Hepatic stellate cell (primary cell): ENCODE measurements at regions not wholly inside any gene's neighbourhood (a gene's known extent, or its start where the extent isn't known, plus 50 kb on each side); places are given as distances from the start of the nearest gene placed in this dataset.

Experiments
- DNase-seq: peaks from one replicate; pipeline ENCODE4 v3.0.0; 2011; ENCODE audit warnings: low spot score

DNA sequence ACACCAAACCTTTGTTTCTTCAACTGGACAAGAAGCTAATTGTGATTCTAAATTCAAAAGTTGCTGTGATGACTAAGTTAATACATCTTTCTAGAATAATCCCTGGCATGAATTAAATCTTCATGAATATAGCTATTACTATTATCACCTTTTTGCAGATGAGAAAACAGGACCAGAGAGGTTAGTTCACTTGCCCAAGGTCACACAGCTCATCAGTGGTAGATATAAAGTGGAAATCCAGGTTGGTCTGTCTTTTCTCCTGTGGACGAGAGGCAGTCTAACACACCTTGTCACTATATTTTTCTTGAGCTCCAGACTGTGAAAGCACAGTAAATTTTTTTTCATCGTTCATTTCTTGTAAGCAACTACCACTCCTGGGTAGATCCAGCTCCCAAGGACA, 247.6 kb upstream of the LRTM1 start:
- DNase-seq: no peak

DNA sequence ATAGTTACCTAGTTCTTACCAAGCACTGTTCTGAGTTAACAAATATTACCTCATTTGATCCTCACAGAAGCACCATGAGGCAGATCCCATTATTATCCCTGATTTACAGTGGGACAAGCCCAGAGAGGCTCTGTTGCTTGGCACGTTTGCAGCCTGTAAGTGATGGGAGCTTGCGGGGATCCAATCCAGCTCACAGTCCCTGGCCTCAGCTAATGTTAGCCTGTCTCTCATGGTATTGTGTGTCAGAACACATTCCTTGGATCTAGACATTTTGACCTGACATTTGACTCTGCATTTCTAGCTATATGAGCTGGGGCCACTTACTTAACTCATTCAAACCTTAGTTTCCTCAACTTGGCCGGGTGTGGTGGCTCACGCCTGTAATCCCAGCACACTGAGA, 246.9 kb upstream of the LRTM1 start:
- no peak for DNase-seq

DNA sequence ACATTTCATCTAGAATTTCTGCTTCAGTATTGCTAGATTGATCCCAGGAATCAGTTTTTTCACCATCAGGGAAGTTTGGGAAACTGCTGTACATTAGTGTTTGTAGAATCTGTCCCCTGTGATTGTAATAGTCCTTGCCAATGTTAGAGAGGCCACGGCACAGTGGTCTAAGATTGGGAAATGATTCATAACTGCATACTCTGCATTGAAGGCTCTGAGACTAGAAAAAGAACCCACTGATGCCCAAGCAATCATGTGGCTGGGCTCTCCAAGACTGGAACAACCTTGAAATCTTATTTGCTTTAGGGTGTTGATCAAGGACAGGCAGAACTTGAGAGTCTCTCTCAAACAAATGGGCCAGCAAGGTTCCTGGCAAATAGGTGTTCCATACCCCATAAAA, 245.6 kb upstream of the LRTM1 start:
- no peak for DNase-seq

DNA sequence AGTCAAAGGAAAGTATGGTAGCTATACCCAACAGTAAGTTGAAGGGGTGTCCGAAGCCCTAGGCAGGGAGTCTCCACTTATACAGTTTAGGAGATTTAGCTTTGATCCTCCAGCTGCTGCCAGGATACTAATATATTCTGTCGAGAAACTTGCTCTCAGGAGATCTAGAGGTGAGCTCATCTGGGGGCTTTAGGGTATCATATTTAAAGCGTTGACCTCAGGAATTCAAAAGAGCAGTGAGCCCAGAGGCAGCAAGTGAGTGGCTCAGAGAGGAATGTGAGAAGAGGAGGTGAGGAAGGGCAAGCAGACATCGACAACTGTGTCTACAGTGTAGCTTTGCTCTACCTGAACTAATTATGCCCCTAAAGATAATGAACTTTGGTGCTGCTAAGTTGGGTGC, 245.1 kb upstream of the LRTM1 start:
- DNase-seq: no peak

DNA sequence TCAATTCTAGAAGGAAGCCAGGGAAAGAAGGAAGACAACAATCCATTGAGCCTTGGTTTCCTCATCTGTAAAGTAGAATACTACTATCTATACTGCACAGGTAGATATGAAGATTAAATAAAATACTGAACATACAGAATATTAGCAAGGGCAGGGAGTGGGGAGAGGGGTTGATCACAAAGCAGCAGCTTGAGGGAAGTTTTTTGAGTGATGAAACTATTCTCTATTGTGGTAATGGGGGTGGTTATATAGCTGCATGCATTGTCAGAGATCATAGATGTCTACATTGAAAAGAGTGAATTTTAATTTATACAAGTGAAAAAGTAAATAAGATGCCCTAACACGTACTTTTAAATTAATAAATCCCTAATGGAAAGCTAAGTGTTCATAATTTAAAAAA, 242.6 kb upstream of the LRTM1 start:
- DNase-seq: no peak

DNA sequence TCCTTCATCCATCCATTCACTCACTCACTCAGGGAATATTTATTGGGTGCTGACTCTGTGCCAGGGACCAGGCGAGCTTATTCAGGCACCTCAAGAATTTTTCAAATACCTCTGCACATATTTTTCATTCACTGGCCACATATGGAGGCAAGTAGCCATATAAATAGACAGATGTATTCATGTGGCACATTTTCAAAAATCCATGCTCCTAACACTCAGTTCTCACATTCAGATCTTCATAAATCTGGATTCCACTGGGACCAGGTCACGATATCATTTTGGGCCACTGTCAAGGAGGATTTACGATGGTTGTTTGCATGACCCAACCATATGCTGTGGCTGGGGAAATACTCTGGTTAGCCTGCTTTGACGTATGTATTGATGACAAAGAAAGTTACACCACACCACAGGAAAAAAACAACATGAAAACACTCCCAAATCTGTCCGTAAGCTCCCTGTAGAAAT, 241.8 kb upstream of the LRTM1 start:
- no peak for DNase-seq

DNA sequence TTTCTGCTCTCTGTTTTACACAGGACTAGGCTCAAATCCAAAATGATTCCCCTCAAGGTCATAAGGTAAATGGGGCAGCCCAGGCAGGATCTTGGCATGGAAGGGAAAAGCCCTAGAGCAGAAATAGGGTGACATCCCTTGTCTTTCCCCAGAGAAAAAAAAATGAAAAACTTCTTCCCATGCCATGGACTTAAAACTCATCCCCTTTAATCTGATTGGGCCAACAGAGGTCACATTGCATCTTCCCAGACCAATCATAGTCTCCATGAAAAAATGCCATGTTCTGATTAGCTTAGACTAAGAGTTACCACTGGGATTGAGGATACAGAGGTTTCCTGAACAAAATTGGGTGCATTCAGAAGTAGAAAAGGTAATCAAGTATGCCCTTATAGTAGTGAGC, 241.3 kb upstream of the LRTM1 start:
- DNase-seq: no peak

DNA sequence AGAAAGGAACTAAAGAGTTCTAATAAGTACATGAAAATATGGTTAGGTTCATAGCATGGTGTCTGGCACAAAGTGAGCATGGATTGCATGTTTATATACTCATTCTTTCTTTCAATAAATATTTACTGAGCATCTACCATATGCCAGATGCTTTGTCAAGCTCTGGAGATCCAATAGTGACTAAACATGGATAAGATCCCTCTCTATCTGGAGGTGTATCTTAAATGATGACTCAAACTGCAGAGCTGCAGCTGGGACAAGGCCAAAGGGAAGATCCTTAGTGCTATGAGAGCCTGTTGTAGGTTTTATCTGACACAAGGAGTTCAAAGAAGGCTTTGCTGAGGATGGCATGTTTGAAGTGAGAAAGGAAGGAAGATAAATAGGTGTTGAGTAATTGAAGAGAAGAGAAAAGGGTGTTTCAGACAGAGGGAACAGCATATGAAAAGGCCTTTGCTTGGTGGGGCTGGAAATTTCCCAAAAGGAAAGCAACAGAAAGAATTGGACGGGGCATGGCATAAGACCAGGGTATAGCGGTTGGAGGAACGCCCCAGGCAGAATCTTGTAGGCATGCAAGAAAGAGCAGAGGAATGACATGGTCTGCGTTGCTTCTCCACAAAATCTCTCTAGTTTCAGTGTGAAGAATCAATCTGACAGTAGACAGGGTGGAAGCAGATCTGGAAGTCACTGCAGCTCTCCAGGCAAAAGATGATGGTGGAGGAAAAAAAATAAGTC, 239.9 kb upstream of the LRTM1 start:
- DNase-seq: no peak

DNA sequence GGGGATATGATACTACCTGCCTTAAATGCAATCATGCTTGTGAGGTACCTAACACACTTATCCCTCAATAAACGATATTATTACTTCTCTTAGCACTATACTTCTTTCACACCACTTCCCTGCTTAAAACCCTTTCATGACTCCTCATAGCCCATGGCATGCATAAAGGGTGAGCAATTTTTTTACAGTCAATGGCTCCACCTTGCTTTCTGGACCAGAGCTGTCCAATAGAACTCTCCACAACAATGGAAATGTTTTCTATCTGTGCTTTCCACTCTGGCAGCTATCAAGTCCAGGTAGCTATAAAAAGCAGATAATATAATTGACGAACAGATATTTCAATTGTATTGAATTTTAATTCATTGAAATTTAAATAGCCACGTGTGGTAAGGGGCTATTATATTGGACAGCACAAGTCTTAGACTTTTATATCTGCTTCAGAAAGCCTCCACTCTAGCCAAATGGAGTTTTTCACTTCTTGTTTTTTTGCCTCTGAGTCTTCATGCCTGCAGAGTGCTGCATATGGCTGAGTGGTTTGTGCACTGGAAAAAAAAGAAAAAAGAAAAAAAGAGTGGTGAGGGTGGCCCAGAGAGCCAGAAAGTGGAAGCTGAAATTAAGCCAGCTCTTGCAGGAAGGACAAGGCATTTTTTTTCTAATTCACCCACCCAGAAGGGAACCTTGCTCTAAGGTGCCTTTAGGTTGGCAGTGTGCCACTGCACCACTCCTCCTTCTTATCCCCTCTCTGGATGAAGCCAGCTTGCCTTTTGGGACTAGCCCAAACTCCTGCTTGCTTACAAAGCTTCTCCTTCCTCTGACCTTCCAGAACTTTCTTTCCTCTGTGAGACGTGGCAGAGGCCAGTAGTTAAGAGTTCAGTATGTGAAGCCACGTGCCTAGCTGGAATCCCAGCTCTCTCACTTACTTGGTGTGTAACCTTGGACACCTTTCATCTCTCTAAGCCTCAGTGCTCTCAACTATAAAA, 239.0 kb upstream of the LRTM1 start:
- no peak for DNase-seq

DNA sequence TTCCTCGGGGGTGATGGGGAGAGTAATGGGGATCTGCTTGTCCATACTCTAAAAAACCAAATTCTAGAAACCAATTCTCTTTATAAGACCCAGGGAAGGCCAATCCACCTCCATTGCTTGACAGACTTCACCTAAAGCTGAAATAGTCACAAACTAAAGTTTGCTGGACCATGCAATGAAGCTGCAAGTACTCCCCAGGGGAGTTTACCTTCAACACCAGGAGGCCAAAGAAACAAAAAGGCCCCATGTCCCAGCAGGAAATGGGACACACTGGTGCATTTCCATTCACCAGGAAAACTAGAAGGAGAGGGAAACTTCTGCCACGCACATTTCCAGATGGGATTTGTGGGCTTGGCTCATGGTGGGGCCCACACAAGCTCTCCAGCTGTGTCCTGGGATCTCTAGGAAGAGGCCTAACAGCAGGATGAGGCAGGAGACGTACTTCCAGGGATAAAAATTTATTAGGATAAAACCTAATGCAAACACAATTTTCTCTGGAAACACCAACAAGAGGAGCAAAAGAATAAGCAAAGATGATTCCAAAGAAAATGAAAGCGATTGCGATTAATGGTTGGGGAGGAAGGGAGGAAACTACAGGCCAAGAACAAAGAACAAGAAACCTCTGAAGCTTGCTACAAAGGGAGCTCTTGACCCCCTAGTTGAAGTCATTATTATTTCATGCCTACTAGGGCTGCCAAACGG, 238.0 kb upstream of the LRTM1 start:
- no peak for DNase-seq

DNA sequence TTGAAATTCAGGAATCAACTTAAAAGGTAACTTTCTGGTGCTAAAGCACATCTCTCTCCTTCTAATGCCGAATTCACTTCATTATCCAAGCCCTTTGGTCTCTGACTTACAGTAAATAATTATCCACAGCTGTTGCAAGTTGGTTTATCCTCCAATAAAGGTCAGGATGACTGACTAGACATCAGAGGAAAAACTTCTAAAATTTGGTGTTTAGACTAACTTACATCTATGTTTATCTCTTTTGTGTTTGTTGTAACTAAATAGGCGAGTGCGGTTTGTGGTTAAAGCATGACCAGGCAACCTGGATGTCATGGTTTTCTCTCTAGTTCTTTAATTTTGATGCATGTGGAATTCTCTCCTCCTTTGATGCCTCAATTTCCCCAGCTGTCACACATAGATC, 237.4 kb upstream of the LRTM1 start:
- no peak for DNase-seq

DNA sequence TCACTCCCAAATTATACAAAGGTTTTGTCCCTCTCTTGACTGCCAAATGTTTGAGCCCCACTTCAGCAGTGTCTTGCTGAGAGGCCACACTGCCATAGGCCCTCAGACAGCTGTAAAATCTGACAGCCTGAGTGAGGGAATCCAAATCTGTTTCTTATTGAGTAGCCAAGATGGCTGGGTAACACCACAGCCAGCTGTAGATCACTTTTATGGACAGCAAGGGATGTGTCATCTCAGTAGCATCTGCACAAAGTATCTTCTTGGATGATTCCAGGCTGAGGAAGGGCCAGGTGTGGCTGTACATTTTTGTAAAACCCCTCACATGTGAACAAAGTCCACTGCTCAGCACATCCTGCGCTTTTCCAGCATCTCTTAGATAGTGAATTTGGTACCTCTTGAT, 237.0 kb upstream of the LRTM1 start:
- DNase-seq: no peak

DNA sequence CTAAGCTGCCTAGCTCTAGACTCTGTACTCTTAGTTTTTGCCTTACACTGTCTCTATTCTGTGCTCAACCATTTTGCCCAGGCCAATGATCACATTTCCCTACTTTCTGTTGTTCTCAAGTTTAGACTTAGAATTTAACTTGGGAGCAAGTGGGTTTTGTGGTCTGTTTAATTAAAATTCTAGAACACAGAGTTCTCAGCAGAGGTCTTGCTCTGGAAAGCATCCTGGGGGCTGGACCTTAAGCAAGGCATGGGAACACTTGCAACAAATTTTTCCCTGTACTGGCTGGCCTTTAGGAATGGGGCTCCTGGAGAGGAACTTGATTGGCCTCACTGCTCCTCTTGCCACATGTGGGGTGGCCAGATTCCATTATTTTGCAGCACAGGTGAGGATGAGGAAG, 236.3 kb upstream of the LRTM1 start:
- no peak for DNase-seq

DNA sequence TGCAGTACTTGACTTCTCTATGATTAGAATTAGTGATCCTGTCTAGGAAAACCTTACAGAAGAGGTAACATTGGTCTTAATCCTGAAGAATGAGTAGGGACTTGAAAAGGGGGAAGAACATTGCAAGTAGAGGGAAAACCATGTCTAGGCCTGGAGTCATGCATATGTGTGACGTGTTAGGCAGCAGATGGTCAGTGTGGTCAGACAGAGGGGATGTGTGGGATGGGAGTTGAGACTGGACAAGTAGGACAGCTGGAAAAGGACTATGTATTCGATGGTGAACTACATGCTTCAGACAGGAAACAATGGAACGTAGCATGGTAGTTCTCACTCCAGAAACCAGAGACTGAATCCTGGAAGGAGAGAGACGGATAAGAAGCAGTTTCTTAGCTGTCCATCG, 235.6 kb upstream of the LRTM1 start:
- no peak for DNase-seq

DNA sequence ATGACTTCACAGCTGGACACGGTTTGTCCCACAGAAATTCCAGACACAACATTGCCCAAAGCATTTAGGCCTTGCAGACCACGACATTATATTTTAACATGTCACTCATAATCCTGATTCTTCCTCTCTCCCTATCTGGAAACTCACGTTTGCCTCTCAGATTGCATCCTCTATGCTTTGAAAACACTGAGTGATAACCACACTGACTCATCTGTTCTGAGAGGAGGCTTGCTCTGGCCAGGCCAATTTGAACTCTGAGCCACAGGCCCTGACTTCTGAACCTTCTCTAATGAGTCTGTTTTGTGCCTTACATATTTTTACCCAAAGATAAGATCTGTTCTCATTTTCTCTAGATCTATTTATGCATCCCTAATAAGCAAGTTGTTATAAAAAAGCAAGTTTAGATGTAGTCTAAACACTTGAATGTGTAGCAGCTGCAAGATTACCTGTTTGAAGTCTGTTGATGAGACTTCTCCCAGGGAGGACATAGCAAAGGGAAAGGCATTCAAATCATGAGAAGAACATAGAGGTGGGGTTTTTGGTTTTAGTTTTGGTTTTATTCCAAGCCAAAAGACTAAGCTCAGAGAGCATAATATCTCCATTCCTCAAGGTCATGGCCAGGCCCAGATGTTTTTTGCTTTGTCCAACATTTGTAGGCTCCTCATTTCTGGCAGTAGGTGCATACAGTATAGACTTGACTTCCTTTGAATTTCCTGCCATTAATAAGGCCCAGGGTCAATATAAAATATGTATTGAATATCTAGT, 234.4 kb upstream of the LRTM1 start:
- DNase-seq: no peak

DNA sequence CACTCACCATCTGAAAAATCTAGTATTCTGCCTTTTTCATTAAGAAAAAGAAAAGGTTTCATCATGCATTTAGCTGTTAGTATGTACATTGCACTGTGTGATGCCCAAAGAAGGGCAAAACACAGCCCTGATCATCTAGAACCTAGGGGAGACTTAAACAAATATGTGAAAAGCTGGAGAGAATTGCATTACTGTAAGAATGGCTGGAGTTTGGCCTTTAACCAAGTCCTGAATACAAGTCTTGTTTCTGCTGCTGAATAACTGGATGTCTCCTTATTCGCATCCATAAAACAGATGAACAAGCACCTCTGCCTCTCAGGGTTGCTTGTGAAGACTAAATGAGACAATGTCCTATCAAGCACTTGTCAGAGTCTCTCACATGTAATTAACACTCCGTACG, 233.4 kb upstream of the LRTM1 start:
- DNase-seq: no peak

DNA sequence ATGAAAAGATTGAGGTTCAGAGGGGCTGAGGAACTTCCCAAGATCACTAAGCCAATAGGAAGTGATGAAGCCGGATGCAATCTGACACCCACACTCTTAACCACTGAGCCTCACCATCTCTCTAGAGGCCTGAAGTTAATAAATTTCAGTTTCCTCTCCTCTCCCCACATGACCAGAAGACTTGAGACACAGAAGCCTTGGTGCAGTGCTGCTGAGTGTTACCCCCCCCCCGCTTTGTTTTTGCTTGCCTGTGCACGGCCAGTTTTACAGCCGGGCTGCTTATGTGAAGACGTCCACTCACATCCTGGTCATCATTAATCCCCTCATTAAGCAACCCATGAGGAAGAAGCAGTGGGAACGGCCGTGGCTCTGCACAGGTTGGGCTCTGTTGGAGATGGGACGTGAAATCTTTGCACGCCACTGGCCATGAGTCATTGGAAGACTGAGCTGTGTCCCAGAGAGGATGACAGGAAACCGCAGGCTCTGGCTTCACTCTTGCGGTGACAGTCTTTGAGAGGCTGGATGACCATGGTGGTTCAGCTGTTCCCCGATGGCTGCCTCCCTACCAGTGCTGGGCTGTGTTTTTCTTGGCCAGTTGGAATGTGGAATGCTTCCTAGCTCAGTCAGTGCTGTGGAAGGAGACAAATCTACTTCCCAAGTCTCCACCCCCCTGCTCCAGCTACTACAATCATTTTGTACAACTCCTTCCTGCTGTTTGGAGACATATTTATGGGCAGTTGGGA, 232.6 kb upstream of the LRTM1 start:
- DNase-seq: peak; percentile 63

DNA sequence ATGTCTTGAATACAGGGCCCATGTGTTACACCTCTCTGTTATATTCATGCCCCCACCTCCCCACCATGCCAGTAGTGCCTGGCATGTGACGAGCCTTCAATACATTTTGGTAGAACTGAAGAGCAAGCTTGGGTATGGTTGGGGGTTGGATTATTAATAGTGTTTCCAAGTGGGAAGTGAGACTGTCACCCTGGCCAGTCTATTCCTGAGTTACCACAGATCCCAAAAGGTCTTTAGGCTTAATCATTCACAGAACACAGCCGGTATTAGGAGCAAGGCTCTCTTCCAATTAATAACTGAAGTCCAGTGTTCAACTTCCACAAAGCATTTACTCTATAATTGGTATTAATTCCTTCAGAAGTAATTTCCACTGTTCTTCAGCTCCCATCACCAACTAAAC, 231.9 kb upstream of the LRTM1 start:
- DNase-seq: no peak

DNA sequence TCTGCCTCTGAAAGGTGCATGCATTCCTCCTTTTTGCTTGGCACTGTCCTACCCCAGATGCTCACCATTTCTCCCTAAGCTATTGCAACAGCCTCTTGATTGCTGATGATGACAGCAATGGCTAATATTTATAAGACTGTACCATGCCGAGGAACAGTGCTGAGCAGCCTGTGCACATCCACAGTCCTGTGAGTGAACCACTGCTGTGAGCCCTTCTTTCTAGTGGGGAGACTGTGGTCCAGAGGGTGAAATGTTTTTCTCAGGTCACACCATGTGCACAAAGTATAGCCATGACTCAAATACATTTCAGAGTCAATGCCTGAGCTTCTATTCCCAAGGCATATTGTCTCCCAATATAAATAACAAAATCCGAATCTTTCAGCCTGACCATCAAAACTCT, 231.2 kb upstream of the LRTM1 start:
- DNase-seq: no peak

DNA sequence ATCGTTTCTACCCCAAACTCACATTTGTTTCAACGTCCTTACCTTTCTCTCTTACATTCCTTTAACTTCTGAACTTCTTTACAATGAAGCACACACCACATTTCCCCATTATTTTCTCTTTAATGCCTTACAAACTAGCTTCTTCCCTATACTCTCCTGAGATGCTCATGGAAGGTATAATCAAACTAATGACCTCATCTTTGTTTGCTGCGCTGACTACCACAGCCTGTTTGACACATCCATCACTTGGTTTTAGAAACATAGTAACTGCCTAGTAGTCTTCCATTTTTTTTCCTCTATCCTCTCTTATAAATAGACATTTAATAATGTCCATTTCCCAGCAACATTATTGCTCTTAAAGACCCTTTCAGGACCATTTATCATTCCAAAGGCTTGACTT, 230.5 kb upstream of the LRTM1 start:
- no peak for DNase-seq

DNA sequence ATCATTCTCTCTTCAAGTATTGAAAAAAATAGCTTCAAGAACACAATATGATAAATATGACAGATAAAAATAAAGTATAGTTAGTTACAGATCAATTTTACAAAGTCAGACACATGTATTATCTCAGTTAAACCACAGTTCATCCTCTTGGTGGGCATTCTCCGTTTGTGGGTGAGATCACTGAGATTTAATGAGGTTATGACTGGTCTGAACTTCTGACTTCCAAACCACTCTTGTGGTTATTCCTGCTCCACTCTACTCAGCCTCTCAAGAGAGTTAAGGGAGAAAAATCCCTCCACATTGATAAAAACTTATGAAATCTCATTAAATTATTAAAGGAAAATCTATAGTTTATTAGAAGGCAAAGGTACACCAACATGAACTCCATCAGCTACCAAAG, 229.9 kb upstream of the LRTM1 start:
- no peak for DNase-seq
